ENCODE measurements at regions not wholly inside any gene's neighbourhood (a gene's known extent, or its start where the extent isn't known, plus 50 kb on each side); places are given as distances from the start of the nearest gene placed in this dataset.

DNA sequence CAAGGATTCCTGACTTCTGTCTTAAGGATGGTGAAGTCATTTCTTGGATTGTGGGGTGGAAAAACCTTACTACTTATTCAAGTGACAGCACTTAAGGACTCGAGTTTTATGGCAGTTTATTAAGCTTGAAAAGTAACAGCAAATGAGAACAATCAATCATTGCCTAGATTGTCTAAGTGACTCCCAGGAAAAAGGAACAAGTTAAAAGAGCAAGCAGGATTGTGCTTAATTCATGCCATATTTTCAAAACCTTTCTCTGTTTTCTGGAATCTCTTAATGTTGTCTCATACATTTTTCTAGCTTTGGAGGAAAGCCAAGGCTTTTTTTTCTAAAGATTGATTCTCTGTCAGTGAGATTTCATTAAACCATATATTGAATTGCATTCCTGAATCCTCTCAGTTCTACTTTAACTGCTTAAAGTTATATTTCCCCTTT lies 236.2 kb upstream of the HTR2A start:
- Histone ChIP-seq H3K14ac (ENCODE audit: insufficient read depth, low read length) (no peak overlapping the region), H2AFZ (ENCODE audit: low read length) (no peak overlapping the region), H3K9ac (ENCODE audit: extremely low read depth, insufficient read length, low read length) (no peak overlapping the region), H3K4me2 (ENCODE audit: insufficient read depth, insufficient read length, low read length) (no peak overlapping the region), H2BK120ac (ENCODE audit: low read depth, low read length, poor library complexity, severe bottlenecking) (no peak overlapping the region), H3T11ph (ENCODE audit: low read length) (no peak overlapping the region), H2BK20ac (ENCODE audit: low read depth, low read length, poor library complexity, severe bottlenecking) (no peak overlapping the region), H3K9me3 (ENCODE audit: control insufficient read depth, low read depth, low read length) (no peaks in the 10 kb centered on the region), H4K91ac (ENCODE audit: insufficient read length, low read depth, low read length) (no peak overlapping the region), H3K27me3 (ENCODE audit: insufficient read depth, low read length) (no peaks in the 10 kb centered on the region), H2BK12ac (ENCODE audit: insufficient read length, low read depth, low read length) (no peak overlapping the region), H3K23ac (ENCODE audit: insufficient read length, low read depth, low read length) (no peak overlapping the region), H4K5ac (ENCODE audit: insufficient read length, low read depth, low read length) (no peak overlapping the region), H3K79me1 (ENCODE audit: insufficient read depth, low read depth, low read length, poor library complexity, severe bottlenecking) (no peaks in the 10 kb centered on the region), H3K4me1 (ENCODE audit: insufficient read depth, low read length) (peaks cover 3% of the 10 kb centered on the region; the same call in 1 of the 2 replicates), H3K4ac (ENCODE audit: low read depth, low read length) (no peak overlapping the region), H2BK5ac (ENCODE audit: insufficient read length, low read length) (no peak overlapping the region), H2AK5ac (ENCODE audit: insufficient read length, low read length) (no peak overlapping the region), H3K79me2 (ENCODE audit: insufficient read depth, low read length) (no peaks in the 10 kb centered on the region), H4K20me1 (ENCODE audit: control insufficient read depth, insufficient read depth, insufficient read length) (no peaks in the 10 kb centered on the region), H3K27ac (ENCODE audit: insufficient read length, low read depth, low read length) (no peak overlapping the region), H2BK15ac (ENCODE audit: low read depth, low read length) (no peak overlapping the region), H3K23me2 (ENCODE audit: insufficient read length, low read depth, low read length, poor library complexity, severe bottlenecking) (no peaks in the 10 kb centered on the region), H4K8ac (replicated peaks; ENCODE audit: insufficient read length, low read depth, low read length) (no peak overlapping the region), H3K18ac (ENCODE audit: insufficient read length, low read depth, low read length) (no peak overlapping the region), H3K56ac (ENCODE audit: insufficient read length, low read depth, low read length) (no peak overlapping the region)
- DNase-seq: no peak
- WGBS (ENCODE audit: extremely low coverage, insufficient read length, low lambda C conversion rate): no CpG with 5 or more reads among the region's 1 CpG
- peaks cover 15 to 20% of the 10 kb centered on the region in 2 experiments for H3K4me1 Mint-ChIP-seq
- TF ChIP-seq, protein P1, sequence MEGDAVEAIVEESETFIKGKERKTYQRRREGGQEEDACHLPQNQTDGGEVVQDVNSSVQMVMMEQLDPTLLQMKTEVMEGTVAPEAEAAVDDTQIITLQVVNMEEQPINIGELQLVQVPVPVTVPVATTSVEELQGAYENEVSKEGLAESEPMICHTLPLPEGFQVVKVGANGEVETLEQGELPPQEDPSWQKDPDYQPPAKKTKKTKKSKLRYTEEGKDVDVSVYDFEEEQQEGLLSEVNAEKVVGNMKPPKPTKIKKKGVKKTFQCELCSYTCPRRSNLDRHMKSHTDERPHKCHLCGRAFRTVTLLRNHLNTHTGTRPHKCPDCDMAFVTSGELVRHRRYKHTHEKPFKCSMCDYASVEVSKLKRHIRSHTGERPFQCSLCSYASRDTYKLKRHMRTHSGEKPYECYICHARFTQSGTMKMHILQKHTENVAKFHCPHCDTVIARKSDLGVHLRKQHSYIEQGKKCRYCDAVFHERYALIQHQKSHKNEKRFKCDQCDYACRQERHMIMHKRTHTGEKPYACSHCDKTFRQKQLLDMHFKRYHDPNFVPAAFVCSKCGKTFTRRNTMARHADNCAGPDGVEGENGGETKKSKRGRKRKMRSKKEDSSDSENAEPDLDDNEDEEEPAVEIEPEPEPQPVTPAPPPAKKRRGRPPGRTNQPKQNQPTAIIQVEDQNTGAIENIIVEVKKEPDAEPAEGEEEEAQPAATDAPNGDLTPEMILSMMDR (conservative IDR thresholded peaks at IDR 0.05): no peak
- H3K9me3 Mint-ChIP-seq: no peaks in the 10 kb centered on the region
- H3K36me3 Mint-ChIP-seq (ENCODE audit: insufficient read depth in 1 of 3, low read depth in 3 of 3): no peaks in the 10 kb centered on the region
- H3K27ac Mint-ChIP-seq: no peak overlapping the region
- no peaks in the 10 kb centered on the region for H3K27me3 Mint-ChIP-seq (ENCODE audit: low read depth)
- no peak overlapping the region for H3K4me3 Mint-ChIP-seq

Data from H9 (cell line).